Hepatocyte (in vitro differentiated cells): ENCODE measurements at regions not wholly inside any gene's neighbourhood (a gene's known extent, or its start where the extent isn't known, plus 50 kb on each side); places are given as distances from the start of the nearest gene placed in this dataset.

Experiments used
- CTCF ChIP-seq: fragments of 200-600 bp; sonication (generic); IDR thresholded peaks from 2 replicates; pipeline ENCODE4 v1.5.1; 2016; ENCODE audit warnings: antibody characterized with exemption, mild to moderate bottlenecking; ENCODE audit not compliant: poor library complexity
- EZH2 ChIP-seq: fragments of 200-600 bp; sonication (generic); IDR thresholded peaks from 2 replicates; pipeline ENCODE4 v1.6.1; 2016; ENCODE audit warnings: antibody characterized with exemption, mild to moderate bottlenecking, borderline replicate concordance

GRCh38 chrX:39758791-39759525 lies 338.8 kb downstream of the BCOR start:
- no peak for TF ChIP-seq CTCF
- TF ChIP-seq EZH2, result no peak
